HepG2 (cell line): ENCODE measurements at regions not wholly inside any gene's neighbourhood (a gene's known extent, or its start where the extent isn't known, plus 50 kb on each side); places are given as distances from the start of the nearest gene placed in this dataset.

Experiments
- ATAC-seq: fragments of 200-7000 bp; cut with Tn5 transposase; 3 replicates; pipeline ENCODE4 v1.9.1; 2020; ENCODE audit warnings: mild to moderate bottlenecking, moderate library complexity
- BruUV-seq: library from RNA; stranded (reverse); fragments of 400-500 nt; replicated peaks from 2 replicates; lab custom pipeline; 2021; lab: Mats Ljungman, UMichigan
- CTCF ChIA-PET: fragments of 300-600 bp; formaldehyde crosslinking; extraction: SDS; loops from one replicate; lab custom pipeline; 2021; ENCODE audit warnings: low total read pairs, inconsistent platforms, low intra/inter-chr PET ratio; lab: Yijun Ruan, JAX
- POLR2A ChIA-PET: fragments of 350-600 bp; sonication (Branson Sonifier 250); formaldehyde crosslinking; loops from one replicate; lab custom pipeline; 2020; ENCODE audit warnings: antibody characterized with exemption, inconsistent platforms; lab: Yijun Ruan, JAX
- DNase-seq: peaks from one replicate; pipeline ENCODE4 v3.0.0-alpha.2; 2015; ENCODE audit warnings: low spot score
- FAIRE-seq: peaks from 3 replicates; lab custom pipeline; 2011; peaks lifted over from hg19 to GRCh38; lab: Jason Lieb, UNC
- H2AFZ ChIP-seq: one replicate; pipeline ENCODE4 v1.6.1; 2011; ENCODE audit warnings: low read length, inconsistent platforms
- H3K27ac ChIP-seq: fragments of 300-600 bp; 3 replicates; pipeline ENCODE4 v1.8.0; 2011; ENCODE audit warnings: mixed run types, mild to moderate bottlenecking, mixed read lengths, low read length, inconsistent platforms; ENCODE audit not compliant: insufficient read depth; ENCODE audit errors: extremely low read length
- H3K27me3 ChIP-seq, 2 experiments: fragments of 200-600 bp in 1 of 2; 2 replicates in 1 of 2; 3 replicates in 1 of 2; pipeline versions ENCODE4 v1.6.0 to v1.8.0; 2011; ENCODE audit warnings: low read length in 2 of 2, mild to moderate bottlenecking in 2 of 2, moderate library complexity in 2 of 2, inconsistent platforms in 1 of 2; ENCODE audit not compliant: insufficient read depth in 2 of 2, control insufficient read depth in 1 of 2
- H3K36me3 ChIP-seq, 2 experiments: fragments of 200-600 bp in 1 of 2; replicated peaks in 1 of 2; 2 replicates in 1 of 2; 3 replicates in 1 of 2; pipeline versions ENCODE4 v1.5.1 to v1.8.0; 2011; ENCODE audit warnings: low read length in 2 of 2, inconsistent platforms in 1 of 2; ENCODE audit not compliant: insufficient read depth in 2 of 2, control insufficient read depth in 1 of 2
- H3K4me1 ChIP-seq: 2 replicates; pipeline ENCODE4 v1.5.1; 2012; ENCODE audit warnings: low read length, inconsistent platforms; ENCODE audit not compliant: insufficient read depth
- H3K4me2 ChIP-seq: 2 replicates; pipeline ENCODE4 v1.6.0; 2011; ENCODE audit warnings: low read depth, low read length, inconsistent platforms
- H3K4me3 ChIP-seq, 3 experiments: fragments of 200-600 bp in 1 of 3; sonication (generic), shearing (Covaris generic) in 1 of 3; replicated peaks in 1 of 3; 2 replicates each; pipeline ENCODE4 v1.5.1; 2011 to 2016; ENCODE audit warnings: low read length in 3 of 3, inconsistent platforms in 2 of 3, low read depth in 2 of 3, mild to moderate bottlenecking in 2 of 3, control low read depth in 1 of 3, mixed read lengths in 1 of 3; ENCODE audit not compliant: insufficient read depth in 1 of 3
- H3K79me2 ChIP-seq: one replicate; pipeline ENCODE4 v1.6.1; 2011; ENCODE audit warnings: low read length, inconsistent platforms; ENCODE audit not compliant: insufficient read depth
- H3K9ac ChIP-seq: 2 replicates; pipeline ENCODE4 v1.6.0; 2011; ENCODE audit warnings: mild to moderate bottlenecking, low read depth, low read length, inconsistent platforms; ENCODE audit not compliant: insufficient read depth
- H3K9me3 ChIP-seq: 2 replicates; pipeline ENCODE4 v1.5.1; 2012; ENCODE audit warnings: mild to moderate bottlenecking, low read length
- H4K20me1 ChIP-seq: 2 replicates; pipeline ENCODE4 v1.6.0; 2011; ENCODE audit warnings: inconsistent platforms, mild to moderate bottlenecking, low read length, moderate library complexity; ENCODE audit not compliant: insufficient read depth
- ARID3A ChIP-seq: IDR thresholded peaks from 2 replicates; pipeline ENCODE4 v1.6.1; 2012; ENCODE audit warnings: low read depth, low read length, improper control_type of control experiment
- FOXA1 ChIP-seq, 2 experiments: fragments of 450-650 bp in 1 of 2; sonication (generic) in 1 of 2; formaldehyde crosslinking in 1 of 2; IDR thresholded peaks; 2 replicates each; pipeline versions ENCODE4 v1.4.0 to v1.6.1; 2016 to 2020; ENCODE audit warnings: missing genetic modification reagents in 1 of 2
- JUN ChIP-seq: sonication (generic); formaldehyde crosslinking; IDR thresholded peaks from 2 replicates; pipeline ENCODE4 v1.4.0; 2020; ENCODE audit warnings: mild to moderate bottlenecking, missing genetic modification reagents
- KIAA2018 ChIP-seq: sonication (generic); formaldehyde crosslinking; IDR thresholded peaks from 2 replicates; pipeline ENCODE4 v1.5.0; 2020; ENCODE audit warnings: mild to moderate bottlenecking, missing genetic modification reagents, borderline replicate concordance
- KLF16 ChIP-seq, 2 experiments: sonication (generic) in 1 of 2; formaldehyde crosslinking in 1 of 2; IDR thresholded peaks; 2 replicates each; pipeline versions ENCODE4 v1.6.1 to v1.8.0; 2016 to 2023; ENCODE audit warnings: missing genetic modification reagents in 2 of 2, missing compliant biosample characterization in 1 of 2
- ZNF609 ChIP-seq: sonication (generic); formaldehyde crosslinking; IDR thresholded peaks from 2 replicates; pipeline ENCODE4 v1.4.0; 2020; ENCODE audit warnings: mild to moderate bottlenecking, missing genetic modification reagents, borderline replicate concordance
- WGBS: methylation state at CpG from one replicate; pipeline ENCODE4 v1.1.6; 2017; ENCODE audit warnings: low lambda C conversion rate; 5-methylcytosine and 5-hydroxymethylcytosine counted together
- in situ Hi-C: cut with HindIII; loops from 2 replicates; pipeline ENCODE4 v1.10.0; 2017; ENCODE audit warnings: low pct_unique_long_range_greater_than_20kb; ENCODE audit not compliant: extremely low pct_ligation_motif_present
- intact Hi-C: fragments of 100-400 bp; cut with micrococcal nuclease; formaldehyde crosslinking; loops from one replicate; pipeline ENCODE4 v1.10.0; 2022; ENCODE audit not compliant: unreplicated experiment

GRCh38 chr10:124213471-124213870 is 120.1 kb upstream of the CHST15 start:
- Histone ChIP-seq H3K4me1 (no peaks in the 10 kb centered on the region), H3K27me3 (peaks cover 2 to 12% of the 10 kb centered on the region in 2 experiments; a peak in 1 of 5 replicates), H3K4me2 (no peak overlapping the region), H3K27ac (no peak overlapping the region), H4K20me1 (no peaks in the 10 kb centered on the region), H2AFZ (no peak overlapping the region), H3K36me3 (no peaks in the 10 kb centered on the region), H3K9me3 (peaks cover 14% of the 10 kb centered on the region; the same call in 1 of the 2 replicates), H3K79me2 (no peaks in the 10 kb centered on the region), H3K9ac (no peak overlapping the region), H3K4me3 (no peak overlapping the region)
- in situ Hi-C loops = no loop called here
- intact Hi-C loops = no loop called here
- no peak for FAIRE-seq
- ChIA-PET CTCF (no interaction called here), POLR2A (no interaction called here)
- 61% methylated on average over 2 of the region's 2 CpGs for WGBS
- ATAC-seq = no peak
- BruUV-seq = no TSS peak
- no peak for DNase-seq
- TF ChIP-seq ARID3A (no peak), ZNF609 (CRISPR knock-in tag) (no peak), KLF16 (CRISPR knock-in tag; IDR thresholded peaks at IDR 0.05) (no peak), KIAA2018 (CRISPR knock-in tag) (no peak), FOXA1 (IDR thresholded peaks at IDR 0.05) (no peak), FOXA1 (CRISPR knock-in tag; IDR thresholded peaks at IDR 0.05) (no peak), JUN (CRISPR knock-in tag) (no peak)
